GM18861 (cell line): ENCODE measurements at regions not wholly inside any gene's neighbourhood (a gene's known extent, or its start where the extent isn't known, plus 50 kb on each side); places are given as distances from the start of the nearest gene placed in this dataset.

Experiments
- ATAC-seq: cut with Tn5 transposase; IDR thresholded peaks from one replicate; pipeline ENCODE4 v1.9.1; 2021; ENCODE audit not compliant: unreplicated experiment

- no peak for ATAC-seq
Measured at GRCh38 chr6:92195796-92196195, 1223.6 kb downstream of the EPHA7 start.

- no peak for ATAC-seq
Measured at GRCh38 chr6:92188016-92188415, 1231.3 kb downstream of the EPHA7 start.

GRCh38 chr6:92184933-92185332 lies 1234.4 kb downstream of the EPHA7 start:
- ATAC-seq: no peak

GRCh38 chr6:92181347-92181746 lies 1238.0 kb downstream of the EPHA7 start:
- ATAC-seq: no peak

GRCh38 chr6:92180090-92180489 lies 1239.3 kb downstream of the EPHA7 start:
- no peak for ATAC-seq

GRCh38 chr6:92176666-92177065 lies 1242.7 kb downstream of the EPHA7 start:
- no peak for ATAC-seq

GRCh38 chr6:92174398-92175073 lies 1244.8 kb downstream of the EPHA7 start:
- ATAC-seq: no peak

GRCh38 chr6:92169506-92169905 lies 1249.9 kb downstream of the EPHA7 start:
- ATAC-seq: no peak

GRCh38 chr6:92166666-92167065 lies 1252.7 kb downstream of the EPHA7 start:
- ATAC-seq: no peak

- ATAC-seq: no peak
Measured at GRCh38 chr6:92161953-92162352, 1257.4 kb downstream of the EPHA7 start.

GRCh38 chr6:92160226-92160625 lies 1259.1 kb downstream of the EPHA7 start:
- ATAC-seq: no peak

GRCh38 chr6:92159046-92159445 lies 1260.3 kb downstream of the EPHA7 start:
- ATAC-seq: no peak

GRCh38 chr6:92150553-92150952 lies 1268.8 kb downstream of the EPHA7 start:
- no peak for ATAC-seq

GRCh38 chr6:92147246-92147645 lies 1272.1 kb downstream of the EPHA7 start:
- no peak for ATAC-seq

- ATAC-seq: no peak
Measured at GRCh38 chr6:92139601-92140000, 1279.8 kb downstream of the EPHA7 start.

- no peak for ATAC-seq
Measured at GRCh38 chr6:92132957-92133356, 1286.4 kb downstream of the EPHA7 start.

GRCh38 chr6:92132457-92132856 lies 1286.9 kb downstream of the EPHA7 start:
- no peak for ATAC-seq

- no peak for ATAC-seq
Measured at GRCh38 chr6:92130944-92131343, 1288.4 kb downstream of the EPHA7 start.

- no peak for ATAC-seq
Measured at GRCh38 chr6:92126983-92127382, 1292.4 kb downstream of the EPHA7 start.

GRCh38 chr6:92126088-92126487 lies 1293.3 kb downstream of the EPHA7 start:
- no peak for ATAC-seq

- no peak for ATAC-seq
Measured at GRCh38 chr6:92125681-92126080, 1293.7 kb downstream of the EPHA7 start.

GRCh38 chr6:92124200-92124651 lies 1295.1 kb downstream of the EPHA7 start:
- ATAC-seq: no peak

- ATAC-seq: no peak
Measured at GRCh38 chr6:92122746-92123145, 1296.6 kb downstream of the EPHA7 start.
